ENCODE measurements at regions not wholly inside any gene's neighbourhood (a gene's known extent, or its start where the extent isn't known, plus 50 kb on each side); places are given as distances from the start of the nearest gene placed in this dataset.
A peak's percentile ranks its signal among the peaks of the same experiment; 100 is the strongest.

GRCh38 chr1:199723250-199723956, 304.1 kb upstream of the NR5A2 start:
- no peak for DNase-seq

GRCh38 chr1:199724049-199724448, 303.5 kb upstream of the NR5A2 start:
- DNase-seq = no peak

- DNase-seq = no peak
Observed at GRCh38 chr1:199725002-199725565, 302.4 kb upstream of the NR5A2 start.

GRCh38 chr1:199727682-199728081, 299.8 kb upstream of the NR5A2 start:
- no peak for DNase-seq

GRCh38 chr1:199728345-199728744, 299.2 kb upstream of the NR5A2 start:
- no peak for DNase-seq

GRCh38 chr1:199733125-199733524, 294.4 kb upstream of the NR5A2 start:
- DNase-seq = no peak

- DNase-seq = no peak
Observed at GRCh38 chr1:199734186-199734585, 293.3 kb upstream of the NR5A2 start.

GRCh38 chr1:199735660-199736059, 291.9 kb upstream of the NR5A2 start:
- no peak for DNase-seq

- no peak for DNase-seq
Observed at GRCh38 chr1:199736646-199737045, 290.9 kb upstream of the NR5A2 start.

- no peak for DNase-seq
Observed at GRCh38 chr1:199741586-199741985, 285.9 kb upstream of the NR5A2 start.

GRCh38 chr1:199742547-199742946, 285.0 kb upstream of the NR5A2 start:
- DNase-seq = peak; percentile 53

GRCh38 chr1:199743227-199743626, 284.3 kb upstream of the NR5A2 start:
- DNase-seq = no peak

GRCh38 chr1:199746666-199747384, 280.7 kb upstream of the NR5A2 start:
- DNase-seq = no peak

GRCh38 chr1:199747984-199748383, 279.5 kb upstream of the NR5A2 start:
- no peak for DNase-seq

GRCh38 chr1:199751506-199751905, 276.0 kb upstream of the NR5A2 start:
- no peak for DNase-seq

- DNase-seq = no peak
Observed at GRCh38 chr1:199751962-199752687, 275.4 kb upstream of the NR5A2 start.

- no peak for DNase-seq
Observed at GRCh38 chr1:199752688-199753027, 274.9 kb upstream of the NR5A2 start.

- no peak for DNase-seq
Observed at GRCh38 chr1:199753513-199753912, 274.0 kb upstream of the NR5A2 start.

- no peak for DNase-seq
Observed at GRCh38 chr1:199756066-199756465, 271.4 kb upstream of the NR5A2 start.

- DNase-seq = no peak
Observed at GRCh38 chr1:199758626-199759255, 268.8 kb upstream of the NR5A2 start.

- no peak for DNase-seq
Observed at GRCh38 chr1:199759268-199759730, 268.2 kb upstream of the NR5A2 start.

GRCh38 chr1:199762572-199762971, 264.9 kb upstream of the NR5A2 start:
- no peak for DNase-seq

GRCh38 chr1:199766218-199766792, 261.2 kb upstream of the NR5A2 start:
- DNase-seq = no peak

All from MV-4-11 (cell line).